ENCODE measurements at regions not wholly inside any gene's neighbourhood (a gene's known extent, or its start where the extent isn't known, plus 50 kb on each side); places are given as distances from the start of the nearest gene placed in this dataset.
"Not testable (repeated sequence)": the region's sequence is repeated elsewhere in the genome, so short reads cannot be mapped to it uniquely, and the experiment has no call there.

DNA sequence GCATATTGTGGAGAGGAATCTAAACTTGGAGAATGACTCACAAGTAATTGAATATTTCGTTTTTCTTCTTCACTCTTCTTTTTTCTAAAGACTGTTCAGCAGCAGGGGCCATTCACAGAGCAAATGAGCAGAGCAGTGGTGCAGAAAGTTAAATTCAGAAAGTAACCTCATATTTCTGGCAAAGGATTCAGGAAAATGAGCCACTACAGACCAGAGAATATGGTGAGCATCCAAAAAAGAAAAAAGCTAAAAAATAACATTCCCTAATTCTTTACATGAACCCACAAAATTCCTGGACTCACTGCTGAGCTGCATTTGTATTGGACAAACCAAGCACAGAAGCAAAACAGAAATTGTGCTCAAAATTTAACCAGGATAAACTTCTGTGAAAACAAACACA lies 1486.8 kb upstream of the C9orf72 start:
- DNase-seq = no peak

DNA sequence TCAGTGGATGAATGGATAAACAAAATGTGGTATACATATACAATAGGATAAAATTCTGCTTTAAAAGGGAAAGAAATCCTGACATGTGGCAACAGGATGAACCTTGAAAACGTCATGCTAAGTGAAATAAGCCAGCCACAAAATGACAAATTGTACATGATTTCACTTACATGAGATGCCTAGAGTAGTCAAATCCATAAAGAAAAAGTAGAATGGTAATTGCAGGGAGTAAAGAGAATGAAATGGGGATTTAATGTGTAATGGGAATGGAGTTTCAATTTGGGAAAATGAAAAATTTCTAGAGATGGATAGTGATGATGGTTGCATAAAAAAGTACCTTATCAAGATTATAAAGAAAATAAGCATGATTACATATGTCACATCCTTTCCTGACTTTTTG lies 1489.2 kb upstream of the C9orf72 start:
- no peak for DNase-seq

DNA sequence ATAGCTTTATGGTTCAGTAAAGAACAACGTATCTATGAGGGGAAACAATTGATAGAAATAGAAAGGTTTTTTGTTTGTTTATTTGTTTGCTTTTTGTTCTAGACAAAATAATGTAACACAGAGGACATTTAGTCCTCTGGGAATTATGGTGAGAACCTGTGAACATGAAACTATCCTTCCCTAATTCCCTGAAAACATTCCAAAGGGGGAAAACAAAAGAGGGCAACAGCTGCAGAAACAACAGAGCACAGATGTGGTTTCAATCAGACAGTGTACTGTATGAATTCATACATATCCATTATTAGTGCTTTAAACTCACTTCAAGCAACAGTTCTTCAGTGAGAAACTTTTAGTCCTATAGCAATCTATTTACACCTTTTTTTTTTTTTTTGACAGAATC lies 1489.8 kb upstream of the C9orf72 start:
- no peak for DNase-seq

DNA sequence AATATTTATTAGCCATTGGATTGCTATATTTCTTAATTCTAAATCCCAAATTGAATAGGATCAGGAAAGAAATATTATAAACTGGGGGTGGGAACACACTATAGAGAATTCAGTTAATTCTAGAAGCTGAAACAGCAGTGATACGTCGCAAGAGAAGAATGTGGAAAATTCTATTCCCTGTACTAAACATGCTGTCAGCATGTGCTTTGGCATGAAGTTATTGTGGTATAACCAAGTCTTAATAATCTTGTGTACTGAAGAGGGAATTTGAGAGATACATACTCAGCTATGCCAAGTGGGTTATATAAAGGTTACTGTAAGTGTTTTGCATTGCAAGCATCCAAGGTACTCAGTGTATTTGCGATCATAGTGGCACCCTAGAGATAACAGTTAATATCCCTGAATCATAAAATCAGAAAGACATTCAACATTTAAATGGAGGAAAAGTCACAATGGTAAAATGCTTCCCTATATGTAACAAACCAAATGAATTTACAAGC lies 1492.9 kb upstream of the C9orf72 start:
- DNase-seq = no peak

DNA sequence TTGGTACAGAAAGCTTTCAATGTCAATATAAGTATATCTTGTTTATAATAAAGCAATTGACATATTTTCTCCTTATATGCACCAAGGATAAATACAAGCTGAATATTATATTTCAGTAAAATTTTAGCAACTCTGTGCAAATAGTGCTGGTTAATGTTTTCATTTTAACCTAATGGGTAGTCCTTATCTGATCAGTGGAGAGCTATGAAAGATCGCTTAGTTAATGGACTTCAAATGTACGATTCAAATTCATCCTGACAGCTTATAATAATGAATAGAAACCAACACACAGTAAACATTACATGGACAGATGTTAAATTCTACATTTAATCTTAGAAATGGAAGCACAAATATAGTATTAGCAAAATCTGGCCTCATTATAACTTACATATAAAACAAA lies 1495.2 kb upstream of the C9orf72 start:
- DNase-seq = no peak

DNA sequence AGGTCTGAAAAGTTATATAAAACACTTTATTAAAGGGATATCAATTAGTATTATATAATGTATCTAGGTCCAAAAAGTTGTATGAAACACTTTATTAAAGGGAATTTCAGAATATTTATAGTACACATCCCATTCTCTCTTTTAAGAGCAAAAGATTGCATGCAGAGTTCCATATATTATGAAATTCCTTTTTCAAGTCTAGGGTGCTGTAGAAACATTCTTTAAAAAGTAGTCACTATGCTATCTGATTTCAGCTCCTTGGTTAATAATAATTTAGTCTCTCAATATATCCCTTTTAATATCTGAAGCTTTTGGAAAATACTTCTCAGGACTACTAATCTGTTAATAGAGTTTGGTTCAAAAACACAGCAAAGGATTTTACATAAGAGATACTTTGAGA lies 1496.1 kb upstream of the C9orf72 start:
- no peak for DNase-seq

DNA sequence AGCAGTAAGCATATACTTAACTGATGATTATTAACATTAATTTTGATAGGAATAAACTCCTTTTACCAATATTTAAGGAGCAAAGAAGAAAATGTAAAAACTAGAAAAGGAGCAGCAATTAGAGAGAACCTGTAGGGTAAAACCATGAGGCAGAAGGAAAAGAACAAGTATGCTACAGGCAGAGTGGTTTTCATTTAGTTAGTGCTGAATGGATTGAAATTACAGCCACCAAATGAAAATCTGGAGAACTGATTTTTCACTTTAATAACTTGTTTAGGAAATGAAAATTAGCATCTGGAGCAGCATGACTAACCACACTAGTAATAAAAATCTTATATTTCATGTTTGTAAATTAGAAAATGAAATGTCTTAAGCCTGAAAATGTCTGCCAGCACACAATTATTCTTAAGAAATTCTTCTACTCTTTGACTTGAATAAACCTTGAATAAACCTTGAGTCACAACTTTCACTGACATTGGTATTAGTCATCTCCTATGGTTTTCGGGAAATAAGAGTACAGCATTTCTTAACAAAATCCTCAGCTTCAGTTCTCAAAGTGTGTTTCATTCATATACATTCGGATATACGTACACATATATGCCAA lies 1504.9 kb upstream of the C9orf72 start:
- DNase-seq = no peak

DNA sequence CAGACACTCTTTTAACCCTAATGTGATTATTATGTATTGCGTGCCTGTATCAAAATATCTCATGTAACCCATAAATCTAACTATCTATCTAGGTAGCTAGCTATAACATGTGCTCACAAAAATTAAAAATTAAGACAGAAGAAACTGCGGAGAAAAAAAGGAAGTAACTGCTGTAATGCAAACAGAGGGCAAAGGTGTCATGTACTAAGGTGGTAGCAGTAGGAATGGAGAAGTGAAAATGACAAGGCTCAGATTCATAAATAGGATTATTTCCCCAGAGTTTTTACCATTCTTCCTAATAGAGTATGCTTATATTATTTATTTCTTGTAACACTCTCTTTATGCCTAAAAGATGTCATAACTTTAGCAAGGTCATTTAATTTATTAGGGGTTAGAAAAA lies 1527.5 kb upstream of the C9orf72 start:
- DNase-seq = no peak

DNA sequence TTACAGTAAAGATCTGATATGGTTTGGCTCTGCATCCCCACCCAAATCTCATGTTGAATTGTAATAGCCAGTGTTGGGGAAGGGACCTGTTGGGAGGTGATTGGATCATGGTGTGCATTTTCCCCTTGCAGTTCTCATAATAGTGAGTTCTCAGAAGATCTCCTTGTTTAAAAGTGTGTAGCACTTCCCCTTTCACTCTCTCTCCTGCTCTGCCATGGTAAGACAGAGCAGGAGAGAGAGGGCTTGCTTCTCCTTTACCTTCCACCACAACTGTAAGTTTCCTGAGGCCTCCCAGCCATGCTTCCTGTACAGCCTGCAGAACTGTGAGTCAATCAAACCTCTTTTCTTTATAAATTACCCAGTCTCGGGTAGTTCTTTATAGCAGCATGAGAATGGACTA lies 1530.9 kb upstream of the C9orf72 start:
- DNase-seq = not testable (repeated sequence)

DNA sequence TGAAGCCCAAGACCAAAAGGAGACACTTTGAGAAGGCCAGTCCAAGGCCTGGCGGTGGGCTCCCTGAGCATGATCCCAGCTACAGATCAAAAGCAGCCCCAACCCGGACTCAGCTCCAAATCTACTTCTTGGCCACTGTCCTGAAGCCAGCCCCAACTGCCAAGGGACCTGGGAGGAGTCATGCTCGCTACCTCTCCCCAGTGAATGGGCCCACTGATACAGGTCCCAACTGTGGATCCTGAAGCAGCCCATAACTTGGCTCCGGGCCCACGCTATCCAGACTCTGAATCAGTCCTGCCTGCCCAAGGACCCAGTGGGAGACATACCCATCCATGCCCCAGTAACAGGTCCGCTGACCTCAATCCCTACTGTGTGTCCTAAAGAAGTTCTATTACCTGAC lies 1545.3 kb upstream of the C9orf72 start:
- DNase-seq = no peak

DNA sequence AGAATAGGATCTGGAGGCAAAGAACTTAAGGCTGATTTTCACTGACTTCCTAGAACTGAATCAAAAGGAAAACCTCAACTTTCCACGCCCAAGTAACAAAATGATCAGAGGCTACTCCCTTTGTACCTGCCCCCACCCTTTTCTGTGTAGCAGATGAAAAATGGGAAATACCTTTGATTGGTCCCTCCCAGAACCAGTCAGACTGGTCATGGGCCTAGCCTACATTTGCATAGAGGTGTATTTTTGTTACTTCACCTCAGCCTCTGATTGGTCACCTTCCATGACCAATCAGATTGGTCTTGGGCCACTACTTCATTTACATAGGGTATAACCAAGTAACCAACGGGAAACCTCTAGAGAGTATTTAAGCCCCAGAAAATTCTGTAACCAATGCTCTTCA lies 1553.5 kb upstream of the C9orf72 start:
- DNase-seq = no peak

DNA sequence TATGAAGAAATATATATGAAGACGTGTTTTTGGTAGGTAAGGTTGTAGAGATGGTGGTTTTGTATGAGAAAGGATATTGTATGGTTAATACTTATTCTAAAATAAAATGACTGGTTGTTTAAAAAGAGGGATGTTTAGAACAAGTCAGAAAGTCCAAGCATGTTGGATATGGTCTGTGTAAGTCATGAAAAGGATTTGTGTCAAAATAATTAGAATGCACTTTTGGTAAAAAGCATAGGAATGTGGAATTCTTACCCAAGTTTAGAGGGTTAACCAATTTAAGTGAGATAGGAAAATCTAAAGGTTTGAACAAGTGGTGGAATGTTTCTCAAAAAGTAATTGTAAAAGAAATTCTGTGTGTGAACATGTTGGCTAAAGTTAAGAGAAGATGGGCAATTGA lies 1556.5 kb upstream of the C9orf72 start:
- no peak for DNase-seq

DNA sequence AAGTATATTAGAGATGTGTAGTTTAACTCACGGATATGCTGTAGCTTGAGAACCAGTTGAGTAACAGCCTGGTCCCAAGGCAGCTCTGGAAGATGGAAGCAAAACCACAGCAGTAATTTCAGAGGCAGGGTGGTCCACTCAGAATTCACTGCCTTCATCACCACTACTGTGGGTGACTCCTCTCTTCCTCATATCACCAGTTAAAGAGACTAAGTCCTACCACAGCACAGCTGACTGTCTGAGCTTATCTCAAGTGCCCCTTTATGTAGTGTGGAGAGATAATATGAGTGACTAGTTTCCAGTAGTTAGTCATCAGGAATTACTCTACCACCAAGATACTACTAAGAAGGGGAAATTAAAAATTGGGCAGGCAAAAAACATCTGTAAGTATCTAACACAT lies 1571.2 kb upstream of the C9orf72 start:
- no peak for DNase-seq

DNA sequence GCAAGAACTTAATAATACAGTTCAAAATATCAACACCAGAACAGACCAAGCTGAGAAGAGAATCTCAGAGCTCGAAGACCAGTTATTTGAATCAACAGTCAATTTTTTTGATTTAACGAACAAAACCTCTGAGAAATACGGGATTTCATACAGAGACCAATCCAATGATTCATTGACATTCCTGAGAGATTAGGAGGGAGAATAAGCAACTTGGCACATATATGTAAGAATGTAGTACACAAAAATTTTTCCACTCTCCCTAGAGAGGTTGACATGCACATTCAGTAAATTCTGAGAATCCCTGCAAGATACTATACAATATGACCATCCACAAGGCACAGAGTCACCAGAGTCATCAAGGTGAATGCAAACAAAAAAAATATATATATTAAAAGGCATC lies 1577.3 kb upstream of the C9orf72 start:
- DNase-seq = no peak

DNA sequence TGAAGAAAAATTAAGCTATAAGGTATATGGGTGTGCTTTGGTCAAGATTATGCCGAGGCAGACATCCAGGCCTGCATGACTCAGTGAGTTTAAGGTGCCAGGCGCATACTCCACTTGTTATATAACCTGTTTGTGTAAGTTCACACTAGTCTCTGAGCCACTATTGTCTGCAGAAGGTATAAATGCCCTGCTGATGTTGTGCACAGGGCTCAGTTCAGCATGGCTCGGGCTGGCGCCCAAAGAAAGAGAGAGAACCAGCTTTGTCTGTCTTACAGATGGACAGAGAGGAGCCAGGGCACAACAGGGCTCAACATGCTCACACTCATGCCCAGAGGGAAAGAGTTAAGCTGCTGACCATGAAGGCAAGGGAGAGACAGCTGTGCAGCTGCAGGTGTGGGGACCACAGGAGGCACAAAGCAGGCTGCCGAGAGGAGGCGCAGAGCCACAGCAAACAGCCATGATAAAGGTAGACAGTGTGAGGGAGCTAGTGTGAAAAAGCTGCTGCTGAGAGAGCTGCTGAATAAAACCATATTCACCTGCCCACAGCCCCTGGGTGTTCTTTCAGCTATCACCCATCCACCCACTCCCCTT lies 1587.6 kb upstream of the C9orf72 start:
- DNase-seq = no peak

DNA sequence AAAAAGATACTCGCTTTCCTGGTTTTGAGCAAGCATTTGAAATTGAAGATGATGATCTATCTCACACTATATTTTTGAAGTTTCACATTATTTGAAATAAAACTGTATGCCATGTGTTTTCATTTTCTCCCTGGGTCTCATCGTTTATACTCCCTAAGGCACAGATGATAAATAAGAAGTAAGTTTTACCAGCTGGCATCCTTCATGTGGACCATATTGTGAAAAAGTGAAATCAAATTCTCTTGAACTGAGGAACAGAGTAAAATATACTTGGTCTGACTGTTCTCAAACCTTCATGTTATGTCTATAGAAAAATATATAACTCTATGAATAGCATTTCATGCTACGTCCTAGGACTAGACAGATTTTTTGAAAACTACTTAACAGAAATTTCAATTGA lies 1600.9 kb upstream of the C9orf72 start:
- no peak for DNase-seq

DNA sequence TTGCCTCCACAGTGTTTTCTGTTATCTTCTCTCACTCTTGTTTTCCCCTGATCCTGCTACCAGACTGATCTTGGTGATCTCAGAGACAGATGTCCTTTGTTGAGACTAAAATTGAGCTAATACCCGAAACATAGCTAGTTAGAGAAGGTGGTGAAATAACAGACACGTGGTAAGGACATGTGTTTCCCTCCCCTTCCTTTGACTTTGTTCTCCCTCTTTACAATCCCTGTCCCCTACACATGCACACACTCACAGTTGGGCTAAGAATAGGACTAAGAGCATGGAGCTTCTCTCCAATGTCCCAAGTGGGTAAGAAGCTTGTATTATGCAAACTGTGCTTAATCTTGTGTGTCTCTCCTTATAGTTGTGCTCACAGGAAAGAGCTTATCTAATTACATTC lies 1603.0 kb upstream of the C9orf72 start:
- DNase-seq = no peak

DNA sequence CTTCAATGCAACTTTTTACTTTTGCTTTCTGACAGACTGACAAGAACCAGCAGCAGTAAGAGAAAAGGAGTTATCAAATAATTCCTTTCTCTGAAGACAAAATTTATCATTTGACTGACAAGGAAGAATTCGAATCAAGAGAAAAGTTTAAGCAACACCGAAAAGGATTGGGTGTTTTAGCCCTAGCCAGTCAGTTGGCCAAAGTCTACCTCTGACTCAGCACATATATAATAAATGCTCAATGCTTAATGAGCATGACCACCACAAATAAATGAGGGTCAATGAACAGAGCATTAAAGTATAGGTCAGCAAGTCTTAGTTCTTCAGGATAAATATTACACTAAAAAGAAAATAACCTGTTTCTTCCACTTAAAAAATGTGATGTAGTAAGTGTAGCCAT lies 1603.5 kb upstream of the C9orf72 start:
- no peak for DNase-seq

DNA sequence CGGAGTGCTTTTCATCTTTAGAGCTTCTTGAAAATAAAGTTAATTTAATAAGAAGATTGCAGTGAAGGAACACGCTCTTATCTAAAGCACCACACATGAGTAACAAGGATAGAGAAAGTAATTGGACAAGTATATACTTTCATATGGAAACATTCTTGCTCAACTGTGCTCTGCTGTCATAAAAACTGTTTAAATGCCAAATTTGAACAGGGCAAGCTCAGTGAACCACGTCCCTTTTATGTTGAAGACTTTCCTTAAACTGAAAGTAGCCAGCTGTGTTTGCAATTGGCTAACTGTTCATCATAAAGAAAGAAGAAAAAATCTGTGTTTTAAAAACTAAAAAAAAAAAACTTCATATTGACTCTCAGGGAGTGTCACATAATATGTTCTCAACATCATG lies 1610.7 kb upstream of the C9orf72 start:
- no peak for DNase-seq

DNA sequence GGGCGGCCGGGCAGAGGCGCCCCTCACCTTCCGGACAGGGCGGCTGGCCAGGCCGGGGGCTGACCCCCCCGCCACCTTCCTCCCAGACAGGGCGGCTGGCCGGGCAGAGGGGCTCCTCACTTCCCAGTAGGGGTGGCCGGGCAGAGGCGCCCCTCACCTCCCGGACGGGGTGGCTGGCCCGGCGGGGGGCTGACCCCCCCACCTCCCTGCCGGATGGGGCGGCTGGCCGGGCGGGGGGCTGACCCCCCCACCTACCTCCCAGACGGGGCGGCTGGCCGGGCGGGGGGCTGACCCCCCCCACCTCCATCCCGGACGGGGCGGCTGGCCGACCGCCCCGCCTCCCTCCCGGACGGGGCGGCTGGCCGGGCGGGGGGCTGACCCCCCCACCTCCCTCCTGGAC lies 1615.5 kb upstream of the C9orf72 start:
- not testable (repeated sequence) for DNase-seq

DNA sequence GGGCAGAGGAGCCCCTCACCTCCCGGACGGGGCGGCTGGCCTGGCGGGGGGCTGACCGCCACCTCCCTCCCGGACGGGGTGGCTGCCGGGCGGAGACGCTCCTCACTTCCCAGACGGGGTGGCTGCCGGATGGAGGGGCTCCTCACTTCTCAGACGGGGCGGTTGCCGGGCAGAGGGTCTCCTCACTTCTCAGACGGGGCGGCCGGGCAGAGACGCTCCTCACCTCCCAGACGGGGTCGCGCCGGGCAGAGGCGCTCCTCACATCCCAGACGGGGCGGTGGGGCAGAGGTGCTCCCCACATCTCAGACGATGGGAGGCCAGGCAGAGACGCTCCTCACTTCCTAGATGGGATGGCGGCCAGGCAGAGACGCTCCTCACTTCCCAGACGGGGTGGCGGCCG lies 1615.9 kb upstream of the C9orf72 start:
- not testable (repeated sequence) for DNase-seq

DNA sequence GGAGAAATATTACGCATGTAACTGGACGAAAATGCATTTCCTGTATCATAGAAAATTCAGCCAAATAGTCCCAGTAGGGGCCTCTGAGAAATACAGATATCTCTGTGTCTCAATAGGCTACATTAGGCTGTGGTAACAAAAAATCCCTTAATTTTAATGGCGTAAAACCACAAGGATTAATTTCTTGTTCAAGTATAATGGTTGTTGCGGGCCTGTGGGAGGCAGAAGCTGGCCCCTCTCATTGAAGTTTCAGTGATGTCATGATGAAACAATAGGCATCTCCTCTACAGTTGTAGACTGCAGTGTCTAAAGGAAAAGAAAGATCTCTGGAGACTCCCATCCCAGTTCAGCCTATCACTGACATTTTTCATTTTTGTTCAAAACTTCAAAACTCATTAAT lies 1625.6 kb upstream of the C9orf72 start:
- no peak for DNase-seq

DNA sequence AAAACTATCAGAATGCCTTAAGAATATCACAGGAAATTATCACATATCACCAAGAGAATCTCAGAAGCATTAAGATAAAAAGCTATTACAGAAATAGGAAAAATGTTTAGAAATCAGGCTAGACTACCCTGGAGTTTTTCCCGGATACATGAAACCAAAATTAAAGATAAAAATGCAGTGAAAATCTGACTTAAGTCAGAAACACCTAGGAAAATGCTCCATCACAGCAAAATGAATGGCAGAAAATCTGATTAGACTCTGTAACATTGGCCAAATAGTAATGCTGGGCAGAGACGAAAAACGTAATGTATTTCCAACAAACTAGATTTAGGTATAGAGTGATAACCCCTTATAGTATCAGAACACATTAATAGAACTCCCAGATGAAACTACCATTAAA lies 1626.7 kb upstream of the C9orf72 start:
- no peak for DNase-seq

DNA sequence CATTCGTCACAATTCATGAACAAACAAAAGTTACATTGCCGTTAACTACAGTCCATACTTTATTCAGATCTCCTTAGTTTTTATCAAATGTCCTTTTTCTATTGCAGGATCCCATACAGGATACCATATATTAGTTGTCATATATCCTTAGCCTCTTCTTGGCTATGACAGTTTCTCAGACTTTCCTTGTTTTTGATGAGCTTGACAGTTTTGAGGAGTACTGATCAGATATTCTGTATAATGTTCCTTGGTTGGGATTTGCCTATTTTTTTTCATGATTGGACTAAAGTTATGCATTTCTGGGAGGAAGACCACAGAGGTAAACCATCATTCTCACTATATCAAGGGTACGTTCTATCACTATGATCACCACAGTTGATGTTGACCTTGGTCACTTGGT lies 1627.4 kb upstream of the C9orf72 start:
- DNase-seq = no peak

DNA sequence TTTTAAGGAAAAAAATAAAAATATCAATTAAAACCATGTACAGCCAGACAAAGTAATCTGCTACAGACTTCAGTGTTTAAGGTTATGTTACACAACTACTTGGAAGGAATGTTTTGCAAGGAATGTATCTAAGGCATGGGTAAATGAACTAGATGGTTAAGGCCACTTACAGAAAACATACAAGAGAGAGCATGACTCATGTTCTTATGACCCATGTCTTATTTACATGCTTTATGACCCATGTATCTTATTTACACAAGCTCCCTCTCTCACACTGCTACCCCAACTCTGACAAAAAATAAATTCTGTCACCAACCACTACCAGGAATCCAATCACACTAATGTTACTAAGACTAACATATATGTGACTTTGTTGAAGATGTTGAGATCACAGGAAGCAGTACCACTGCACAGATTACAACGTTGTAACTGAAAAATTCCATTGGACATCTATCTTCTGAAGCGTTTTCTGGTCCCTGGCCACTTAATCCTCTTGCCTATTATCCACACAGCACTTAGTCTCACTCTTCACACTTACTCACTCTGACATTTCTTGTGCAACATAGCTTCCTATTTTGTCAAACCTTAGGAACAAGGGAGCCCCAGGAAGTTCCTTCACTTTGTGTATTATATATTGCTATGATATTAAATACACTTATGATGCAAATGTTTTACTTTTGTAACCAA lies 1630.1 kb upstream of the C9orf72 start:
- DNase-seq = no peak
